ENCODE measurements at regions not wholly inside any gene's neighbourhood (a gene's known extent, or its start where the extent isn't known, plus 50 kb on each side); places are given as distances from the start of the nearest gene placed in this dataset.

DNA sequence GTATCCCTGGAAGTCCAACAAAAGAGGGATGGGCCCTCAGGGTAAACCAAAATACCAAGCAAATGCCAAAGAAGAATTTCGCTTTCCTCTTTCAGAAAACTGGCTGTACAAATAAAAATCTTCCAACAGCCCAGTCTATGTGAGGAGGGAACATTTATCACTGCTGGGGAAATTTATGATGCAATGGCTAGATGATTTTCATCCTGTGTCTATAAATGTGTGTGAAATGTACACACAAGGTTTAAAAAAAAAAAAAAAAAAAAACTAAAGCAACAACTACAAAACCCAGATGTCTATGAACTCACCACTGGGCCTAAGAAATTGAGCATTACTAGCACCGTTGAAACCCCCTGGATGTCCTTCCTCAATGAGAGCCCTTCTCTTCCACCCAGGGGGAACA, 68.7 kb upstream of the SLC4A11 start:
- DNase-seq: no peak

DNA sequence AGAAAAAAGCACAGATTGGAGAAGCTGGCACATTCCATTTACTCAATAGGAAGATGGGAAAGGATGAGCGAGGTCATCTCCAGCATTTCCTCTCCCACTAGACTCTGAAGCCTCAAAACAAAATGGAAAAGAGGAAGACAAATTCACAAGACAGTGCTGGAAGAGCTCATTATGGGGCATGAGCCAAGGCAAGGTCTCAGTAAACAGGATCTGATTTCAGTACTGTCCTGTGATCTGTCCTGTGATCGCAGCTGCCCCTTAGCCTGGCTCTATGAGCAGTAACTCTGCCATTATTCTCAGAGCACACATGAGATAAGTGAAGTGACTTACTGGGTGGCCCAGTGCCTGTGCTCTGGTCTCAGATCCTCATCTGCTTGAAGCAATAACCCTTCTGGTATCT, 68.1 kb upstream of the SLC4A11 start:
- no peak for DNase-seq

DNA sequence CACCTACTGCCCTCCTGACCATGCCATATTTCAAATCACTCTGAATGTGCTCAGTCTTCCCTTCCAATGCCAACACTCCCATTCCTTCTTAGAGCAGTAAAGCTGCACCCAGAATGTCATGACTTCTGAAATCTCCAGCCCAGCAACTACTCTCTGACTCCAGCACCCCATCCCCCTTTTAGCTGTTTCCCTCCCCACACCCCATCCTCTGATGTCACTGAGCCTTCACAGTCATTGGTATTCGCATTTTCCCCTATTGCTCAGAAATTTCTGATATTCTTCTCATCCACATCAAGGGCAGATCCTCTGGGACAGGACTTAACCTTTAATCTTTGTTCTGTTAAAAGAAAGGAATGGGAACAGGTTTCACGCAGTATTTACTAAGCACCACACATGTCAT, 67.1 kb upstream of the SLC4A11 start:
- DNase-seq: no peak

DNA sequence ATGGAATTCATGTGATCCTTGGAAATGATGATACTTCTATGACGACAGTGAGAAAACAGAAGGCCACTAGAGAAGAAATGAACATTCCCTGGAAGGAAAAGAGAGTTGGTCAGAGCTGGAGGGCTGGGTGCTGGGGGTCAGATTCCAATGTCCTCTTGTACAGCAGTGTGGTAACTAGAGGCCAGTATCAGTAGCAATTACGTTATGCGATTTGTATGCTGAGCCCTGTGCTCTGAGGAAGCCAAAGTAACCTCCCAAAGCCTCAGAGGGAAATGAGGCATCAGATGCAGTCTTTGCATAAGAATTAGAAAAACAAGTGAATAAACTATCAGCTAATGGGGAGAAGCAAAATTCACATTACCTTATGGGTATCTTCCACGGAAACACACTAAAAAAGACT, 65.5 kb upstream of the SLC4A11 start:
- DNase-seq: no peak

DNA sequence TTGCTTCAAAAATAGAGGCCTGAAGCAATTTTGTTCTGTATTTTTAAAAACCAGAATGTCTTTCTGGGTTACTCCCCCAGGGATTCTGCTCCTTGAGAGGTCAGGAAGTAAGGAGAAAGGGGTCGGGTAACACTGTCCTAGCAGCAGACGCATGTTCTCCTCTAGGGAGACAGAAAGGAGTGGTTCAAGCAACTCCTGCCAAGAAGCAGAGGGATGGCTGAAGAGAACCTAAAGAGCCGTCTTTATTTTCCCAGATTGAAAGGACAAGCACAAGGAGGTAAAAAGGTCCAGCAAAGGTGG, 58.0 kb upstream of the SLC4A11 start:
- DNase-seq: no peak

DNA sequence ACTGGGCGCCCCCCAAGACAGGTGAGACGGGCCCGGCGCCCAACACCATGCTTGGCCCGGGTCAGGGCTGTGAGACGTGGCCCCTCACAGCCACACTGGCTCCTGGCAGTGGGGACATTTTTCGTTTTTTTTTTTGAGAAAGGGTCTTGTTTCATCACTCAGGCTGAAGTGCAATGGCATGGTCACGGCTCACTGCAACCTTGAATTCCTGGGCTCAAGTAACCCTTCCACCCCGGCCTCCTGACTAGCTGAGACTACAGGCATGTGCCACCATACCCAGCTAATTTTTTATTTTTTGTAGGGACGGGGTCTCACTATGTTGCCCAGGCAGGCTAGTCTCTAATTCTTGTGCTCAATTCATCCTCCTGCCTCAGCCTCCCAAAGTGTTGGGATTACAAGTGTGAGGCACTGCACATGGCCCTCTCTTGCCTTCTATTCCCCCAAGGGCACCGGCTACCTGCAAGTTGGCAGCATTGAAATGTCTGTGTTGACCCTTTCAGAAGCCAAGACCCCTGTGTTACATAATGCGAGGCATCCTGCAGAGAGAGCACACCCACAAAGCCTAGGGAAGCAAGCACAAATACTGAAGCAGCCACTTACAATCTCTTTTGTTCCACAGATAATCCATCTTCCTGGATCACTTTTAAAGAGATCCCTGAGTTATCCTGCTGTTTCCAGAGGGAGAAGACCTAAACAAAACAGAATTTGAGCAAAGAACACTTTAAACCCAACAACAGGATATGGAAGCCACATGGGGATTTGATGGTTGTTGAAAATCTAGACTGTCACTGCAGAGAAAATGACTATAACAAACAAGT, 57.5 kb upstream of the SLC4A11 start:
- DNase-seq: no peak
